ENCODE measurements at regions not wholly inside any gene's neighbourhood (a gene's known extent, or its start where the extent isn't known, plus 50 kb on each side); places are given as distances from the start of the nearest gene placed in this dataset.

DNA sequence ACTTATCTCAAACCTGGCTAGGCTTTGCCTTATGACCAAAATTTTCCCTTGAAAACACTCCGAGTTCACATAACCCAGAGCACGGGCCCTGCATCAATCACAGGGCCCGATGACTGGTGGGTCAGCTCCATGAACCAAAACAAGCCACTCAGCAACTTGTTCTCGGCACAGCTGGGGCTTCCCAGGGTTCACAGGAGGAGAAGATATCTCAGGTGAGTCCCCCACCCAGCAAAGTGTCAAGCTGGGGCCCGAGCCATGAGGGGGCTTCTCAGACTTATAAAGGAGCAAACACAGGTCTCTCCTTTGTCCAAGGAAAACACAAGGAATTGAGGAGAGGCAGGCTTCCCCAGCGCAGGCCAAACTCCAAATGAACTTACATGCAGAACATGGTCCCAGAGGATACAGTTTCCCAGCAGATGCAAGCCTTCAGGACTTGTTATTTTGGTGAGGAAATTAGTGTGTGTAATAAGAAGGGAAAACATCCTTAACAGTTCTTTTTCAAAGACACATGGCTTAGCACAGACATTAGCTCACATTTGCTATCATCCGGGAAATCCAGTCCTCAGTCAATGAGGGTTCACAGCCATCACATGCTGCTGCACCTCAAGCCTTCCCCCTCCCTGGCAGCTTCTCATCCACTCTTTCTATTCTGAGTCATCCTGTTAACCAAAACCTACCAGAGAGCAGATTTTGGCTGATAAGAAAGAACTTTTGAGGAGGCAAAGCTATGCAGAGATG, 98.1 kb upstream of the NFIA start:
- DNase-seq = no peak

DNA sequence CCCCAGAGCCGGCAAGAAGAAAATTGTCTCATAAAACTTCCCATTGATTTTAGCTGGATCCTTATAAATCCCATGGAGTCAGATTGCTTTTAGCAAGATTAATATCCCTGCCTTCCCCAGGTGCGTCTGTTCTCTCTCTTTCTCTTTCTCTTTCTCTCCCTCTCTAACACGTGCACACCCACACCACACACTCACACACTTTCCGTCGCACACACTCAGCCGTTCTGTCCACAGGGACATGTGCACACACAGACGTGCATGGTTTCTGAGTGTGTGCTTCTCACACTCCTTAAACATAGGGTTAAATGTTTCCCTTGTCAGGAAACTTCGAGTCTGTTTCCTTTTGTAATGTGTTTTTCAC, 98.7 kb upstream of the NFIA start:
- no peak for DNase-seq

DNA sequence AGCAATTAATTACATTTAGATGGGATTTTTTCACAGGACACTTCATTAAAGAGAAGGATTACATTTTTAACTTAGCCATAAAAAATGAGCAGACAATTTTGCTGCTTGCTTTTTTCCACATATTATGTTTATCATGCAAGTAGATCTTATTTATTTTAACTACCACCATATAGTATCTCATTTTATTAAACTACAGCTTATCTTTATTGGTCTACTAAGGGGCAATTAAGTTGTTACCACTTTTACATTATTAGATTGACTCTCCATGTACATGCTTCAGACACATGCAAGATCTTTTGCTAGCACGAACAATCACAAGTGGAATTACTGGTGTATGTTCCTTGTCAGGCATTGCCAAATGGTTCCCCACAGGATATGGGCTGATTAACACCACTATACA, 99.8 kb upstream of the NFIA start:
- no peak for DNase-seq

DNA sequence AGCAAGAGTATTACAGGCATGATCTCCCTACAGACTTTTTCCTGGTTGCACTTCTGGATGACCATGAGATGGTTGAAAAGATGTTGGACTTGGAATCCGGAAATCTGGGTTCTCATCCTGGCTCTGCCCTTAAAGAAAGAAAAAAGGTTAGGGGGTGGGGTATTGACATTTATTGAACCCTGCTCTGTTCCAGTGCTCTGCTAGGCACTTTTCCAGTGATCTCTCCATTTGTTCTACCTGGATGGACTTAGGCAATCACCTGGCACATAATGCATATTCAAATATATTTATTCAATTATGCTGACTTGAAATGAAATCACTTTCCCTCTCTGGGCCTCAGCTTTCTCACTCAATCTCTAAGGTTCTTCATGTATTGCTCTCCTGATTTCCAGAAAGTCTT, 101.0 kb upstream of the NFIA start:
- DNase-seq = no peak

DNA sequence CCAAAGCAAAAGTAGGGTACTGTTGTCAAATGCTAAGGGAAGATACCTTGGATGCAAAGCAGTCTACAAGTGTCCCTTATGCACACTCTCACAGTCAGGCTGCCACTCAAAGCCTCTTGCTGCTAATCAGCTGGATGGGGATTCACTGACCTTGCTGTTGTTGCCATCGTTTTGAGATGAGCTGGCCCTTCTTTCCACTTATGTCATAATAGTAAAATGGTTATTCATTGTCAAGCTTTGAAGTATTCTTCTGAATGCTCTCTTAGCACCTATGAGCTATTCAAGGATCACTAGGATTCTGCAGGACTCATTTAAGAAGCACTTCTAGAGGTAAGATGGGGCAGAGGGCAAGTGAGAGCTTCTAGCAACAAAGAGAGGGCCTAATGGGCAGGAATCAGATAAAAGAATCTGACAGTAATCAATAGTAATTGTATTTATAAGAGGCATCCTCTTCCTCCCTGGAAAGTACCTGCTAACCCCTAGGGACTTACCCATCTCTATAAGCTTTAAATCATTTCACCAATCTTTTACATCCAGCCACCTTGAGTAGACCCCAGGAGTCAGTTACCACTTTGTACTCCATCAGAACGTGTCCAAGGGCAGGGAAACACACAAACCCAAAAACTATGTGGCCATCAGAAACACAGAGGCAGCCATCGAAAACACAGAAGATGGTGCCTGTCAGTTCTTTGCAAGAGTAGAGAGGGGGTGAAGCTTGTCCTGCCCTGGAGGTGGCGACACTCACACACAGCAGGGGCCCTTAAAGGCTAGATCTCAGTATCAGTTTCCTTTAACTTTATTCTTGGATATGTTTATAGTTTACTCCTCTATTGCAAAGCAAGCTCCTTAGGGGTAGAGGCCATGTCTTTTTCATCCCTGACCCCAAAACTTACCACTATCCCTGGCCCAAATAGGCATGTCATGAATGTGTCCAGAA, 103.7 kb upstream of the NFIA start:
- peak; percentile 16 for DNase-seq

DNA sequence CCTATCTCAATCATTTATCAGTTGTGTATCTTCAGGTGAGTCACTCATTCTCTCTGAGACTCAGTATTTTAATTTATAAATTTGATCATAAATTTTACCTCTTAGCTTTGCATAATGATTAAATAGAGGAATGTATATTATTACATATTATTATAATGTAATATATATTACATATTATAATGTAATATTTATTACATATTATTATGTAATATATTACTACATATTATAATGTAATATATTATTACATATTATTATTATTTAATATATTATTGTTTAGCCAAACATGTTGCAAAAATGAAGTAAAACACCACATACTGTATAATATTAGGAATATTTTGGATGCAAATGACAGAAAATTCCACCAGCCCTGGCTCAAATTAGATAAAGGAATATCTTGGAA, 104.7 kb upstream of the NFIA start:
- no peak for DNase-seq

DNA sequence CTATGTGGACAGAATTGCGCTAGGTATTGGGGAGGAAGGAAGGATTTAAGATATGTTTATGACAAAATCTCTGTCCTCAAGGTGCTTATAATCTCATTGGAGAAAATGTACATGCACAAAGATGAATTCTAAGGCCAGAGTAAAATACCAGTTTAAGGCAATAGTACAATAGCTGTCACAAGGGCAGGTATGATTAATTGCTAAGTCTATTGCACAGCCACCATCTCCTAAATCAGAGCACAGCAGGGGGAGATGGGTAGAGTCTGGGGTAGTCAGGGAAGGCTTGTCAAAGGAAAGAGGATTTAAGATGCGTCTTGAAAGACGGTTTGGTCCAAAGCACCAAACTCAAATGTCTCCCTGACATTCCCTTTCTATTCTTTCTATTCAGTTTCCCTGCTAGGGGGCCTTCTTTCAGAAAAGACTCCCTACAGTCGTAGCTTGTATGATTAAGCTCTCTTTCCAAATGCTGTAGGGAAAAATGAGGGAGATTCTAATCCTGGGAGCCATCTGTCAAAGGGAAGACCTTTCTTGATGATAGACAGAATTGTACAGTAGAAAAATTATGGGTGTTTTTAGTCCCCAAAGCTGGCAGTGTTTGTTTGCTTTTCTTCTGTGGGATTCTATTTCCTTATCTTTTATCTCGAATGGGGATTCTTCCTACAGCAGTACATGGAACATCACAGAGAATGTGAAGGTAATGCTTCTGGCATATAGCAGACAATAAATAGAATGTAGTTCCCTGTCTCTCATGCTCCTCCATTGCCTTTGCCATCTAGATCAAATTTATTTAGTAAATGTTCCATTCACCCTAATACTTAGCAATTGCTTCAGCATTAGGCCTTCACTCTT, 107.6 kb upstream of the NFIA start:
- DNase-seq = no peak

DNA sequence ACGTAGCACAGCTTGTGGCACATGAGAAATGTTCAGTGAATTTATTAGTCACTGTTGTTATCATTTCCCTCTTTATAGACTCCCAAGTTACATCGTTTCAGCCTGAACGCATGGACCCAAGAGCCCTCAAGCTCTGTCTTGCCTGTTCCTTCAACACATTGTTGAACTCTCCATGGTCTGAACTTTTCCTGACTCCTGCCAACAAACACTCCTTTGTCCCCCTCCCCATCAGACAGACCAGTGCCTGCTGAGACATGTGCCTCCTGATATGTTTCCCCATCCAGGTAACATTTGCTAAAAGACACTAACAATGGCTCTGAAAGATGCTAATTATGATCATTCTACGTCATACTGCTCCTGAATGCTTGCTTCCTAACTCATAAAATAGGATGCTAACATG, 108.7 kb upstream of the NFIA start:
- no peak for DNase-seq

DNA sequence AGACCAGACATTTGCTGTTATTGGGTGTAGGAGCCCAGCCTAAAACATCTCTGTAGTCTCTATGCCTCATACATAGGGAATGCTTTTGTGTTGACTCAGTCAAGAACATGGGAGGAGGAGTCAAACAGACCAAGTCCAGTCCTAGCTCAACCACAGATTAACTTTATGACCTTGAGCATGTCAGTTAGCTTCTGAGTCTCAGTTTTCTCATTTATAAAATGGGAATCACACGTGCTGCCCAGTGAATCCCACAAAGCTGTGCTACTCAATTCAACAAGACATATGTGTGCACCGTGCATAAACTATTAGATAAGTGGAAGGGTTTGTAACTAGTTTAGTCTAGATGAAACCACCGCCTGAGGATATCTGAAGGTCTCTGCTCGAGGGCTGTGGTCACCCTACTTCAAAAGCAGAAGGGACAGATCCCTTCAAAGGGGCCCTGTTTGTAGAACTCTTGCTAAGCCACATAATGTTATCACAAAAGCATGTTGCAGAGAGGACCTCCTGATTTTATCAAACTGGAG, 109.5 kb upstream of the NFIA start:
- no peak for DNase-seq

DNA sequence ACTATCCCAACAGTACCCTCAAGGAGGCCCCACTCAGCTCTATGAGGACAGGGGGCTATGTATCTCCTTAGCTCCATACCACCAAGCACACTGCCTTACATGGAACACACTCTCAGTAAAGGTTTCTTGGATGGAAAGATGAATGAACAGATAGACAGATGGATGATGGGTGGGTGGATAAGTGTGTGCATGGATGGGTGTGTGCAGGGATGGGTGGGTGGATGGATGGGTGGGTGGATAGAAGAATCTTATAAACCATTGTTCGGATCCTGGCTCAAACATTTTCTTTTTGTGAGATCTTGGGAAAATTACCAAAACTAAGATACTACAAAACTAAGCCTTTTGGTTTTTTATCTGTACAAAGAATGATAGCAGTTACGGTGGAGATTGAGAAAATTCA, 111.0 kb upstream of the NFIA start:
- no peak for DNase-seq

DNA sequence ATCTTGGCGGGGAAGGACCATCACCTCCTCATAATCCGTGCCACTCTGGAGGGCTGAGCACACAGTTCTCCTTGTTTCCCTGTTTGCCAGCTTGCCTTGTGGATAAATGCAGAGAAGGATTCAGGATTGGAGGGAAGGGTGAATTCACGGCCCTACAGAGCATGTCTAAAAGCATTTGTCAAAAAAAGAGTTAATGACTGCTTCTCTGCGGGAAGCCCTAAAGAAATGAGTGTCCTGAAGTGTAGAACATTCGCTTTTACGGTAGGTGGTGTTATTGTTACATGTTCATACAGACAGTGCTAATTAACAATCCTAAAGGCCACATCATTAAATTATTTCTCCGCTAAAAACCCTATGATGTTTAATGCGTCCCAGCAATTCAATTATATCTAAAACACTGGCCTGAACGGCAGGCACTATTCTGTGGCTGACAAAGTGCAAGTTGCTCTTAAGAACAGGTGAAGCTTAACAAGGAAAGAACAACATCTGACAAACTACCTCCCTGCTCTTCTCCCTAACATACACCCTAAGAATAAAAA, 112.3 kb upstream of the NFIA start:
- peak; percentile 52 for DNase-seq

DNA sequence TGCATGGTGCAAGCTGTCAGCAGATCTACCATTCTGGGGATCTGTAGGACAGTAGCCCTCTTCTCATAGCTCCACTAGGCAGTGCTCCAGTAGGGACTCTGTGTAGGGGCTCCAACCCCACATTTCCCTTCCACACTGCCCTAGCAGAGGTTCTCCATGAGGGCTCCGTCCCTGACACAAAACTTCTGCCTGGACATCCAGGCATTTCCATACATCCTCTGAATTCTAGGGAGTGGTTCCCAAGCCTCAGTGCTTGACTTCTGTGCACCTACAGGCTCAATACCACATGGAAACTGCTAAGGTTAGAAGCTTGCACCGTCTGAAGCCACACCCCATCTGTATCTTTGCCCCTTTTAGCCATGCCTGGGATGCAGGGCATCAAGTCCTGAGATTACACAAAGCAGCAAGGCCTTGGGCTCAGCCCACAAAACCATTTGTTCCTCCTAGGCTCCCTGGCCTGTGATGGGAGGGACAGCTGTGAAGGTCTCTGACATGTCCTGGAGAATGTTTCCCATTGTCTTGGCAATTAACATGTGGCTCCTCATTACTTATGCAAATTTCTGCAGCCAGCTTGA, 117.0 kb upstream of the NFIA start:
- no peak for DNase-seq

DNA sequence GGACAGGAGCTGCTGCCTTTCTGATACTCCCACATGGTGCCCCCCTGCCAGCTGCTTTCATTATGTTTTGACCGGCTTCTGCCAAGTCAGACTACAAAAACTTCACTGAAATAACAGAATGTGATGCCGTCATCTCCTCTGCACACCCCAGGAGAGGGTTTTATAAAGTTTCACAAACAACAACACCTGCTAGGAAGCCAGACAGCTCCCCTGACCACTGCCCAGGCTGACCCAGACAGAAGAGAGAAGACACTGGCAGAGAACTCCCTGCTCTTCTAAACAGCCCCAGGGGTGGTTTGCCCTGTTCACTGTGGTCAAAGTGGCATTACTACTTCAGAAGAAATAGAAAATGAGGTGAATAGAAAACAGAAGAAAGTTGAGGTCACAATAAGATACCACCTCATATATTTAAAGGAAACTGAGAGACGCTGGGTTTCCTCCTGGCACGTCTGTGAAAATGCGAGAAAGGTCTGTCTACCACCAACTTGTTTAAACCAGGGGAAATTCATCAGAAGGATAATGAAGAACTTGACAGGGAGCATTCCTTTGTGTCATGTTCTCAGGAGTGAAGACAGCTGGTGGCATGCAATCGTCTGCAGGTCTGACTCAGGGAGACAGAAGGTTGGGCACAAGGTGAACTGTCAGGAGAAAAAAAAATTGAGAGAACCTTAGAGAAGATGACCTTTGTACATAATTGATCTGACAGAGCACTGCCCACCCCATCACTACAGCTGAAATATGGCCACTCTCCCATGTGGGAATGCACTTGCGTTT, 119.0 kb upstream of the NFIA start:
- no peak for DNase-seq

DNA sequence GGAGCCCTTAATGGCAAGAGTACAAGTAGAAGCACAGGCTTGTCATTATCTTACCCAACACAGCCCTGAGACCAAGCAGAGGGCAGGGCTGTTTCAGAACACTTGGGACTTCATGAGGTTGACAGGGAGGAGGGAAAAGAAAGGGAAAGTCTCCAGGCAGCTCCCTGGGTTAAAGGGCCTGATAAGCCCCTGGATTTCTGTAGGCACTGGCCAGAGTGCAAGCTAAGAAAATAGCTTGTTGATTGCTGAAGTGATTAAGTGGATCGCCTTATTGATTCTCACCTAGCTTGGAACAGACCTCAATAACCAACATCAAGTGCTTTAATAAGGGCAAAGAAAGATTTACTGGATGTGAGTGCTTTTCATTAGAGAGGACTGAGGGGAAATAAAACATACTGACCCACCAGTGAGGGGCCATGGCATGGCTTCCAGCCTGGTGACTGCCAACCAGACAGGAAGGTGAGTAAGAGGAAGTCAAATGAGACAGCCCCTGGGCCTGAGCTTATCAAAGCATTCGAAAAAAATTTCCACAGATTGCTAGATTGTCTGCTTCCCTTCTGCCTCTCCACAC, 121.4 kb upstream of the NFIA start:
- no peak for DNase-seq

DNA sequence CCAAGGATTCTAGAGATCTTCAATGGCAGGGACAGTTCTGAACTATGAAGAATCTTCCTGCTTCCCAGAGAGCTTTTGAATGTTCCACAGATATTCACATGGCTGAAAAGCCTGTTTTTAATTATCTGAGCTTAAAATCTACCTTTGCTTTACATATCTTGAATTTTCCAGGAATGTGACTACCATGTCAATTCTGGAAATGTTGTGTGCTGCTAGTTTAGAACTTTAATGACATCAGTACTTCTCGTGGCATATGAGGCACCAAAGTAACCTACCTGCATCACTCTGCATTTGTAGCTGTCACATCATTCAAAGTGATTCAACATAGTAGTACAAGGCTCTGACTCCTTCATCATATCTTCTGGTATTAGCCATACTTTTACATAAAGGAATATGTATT, 122.7 kb upstream of the NFIA start:
- DNase-seq = no peak

DNA sequence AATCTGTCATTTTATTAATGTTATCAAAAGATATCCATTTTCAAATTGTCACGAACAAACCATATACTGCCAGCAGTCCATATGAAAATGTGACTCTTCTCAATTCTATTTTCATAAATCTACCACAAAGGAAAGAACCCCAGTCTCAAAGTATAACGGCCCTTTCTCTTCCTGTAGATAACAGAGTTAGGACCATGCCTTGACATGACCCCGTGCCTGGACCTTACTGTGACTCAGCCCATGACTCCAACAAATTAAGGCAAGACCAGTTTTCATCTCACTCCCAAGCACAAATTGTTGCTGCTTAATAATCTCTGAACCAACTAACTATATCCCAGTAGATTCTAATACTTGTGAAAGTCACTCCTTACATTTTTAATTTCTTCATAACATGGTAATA, 124.4 kb upstream of the NFIA start:
- no peak for DNase-seq

DNA sequence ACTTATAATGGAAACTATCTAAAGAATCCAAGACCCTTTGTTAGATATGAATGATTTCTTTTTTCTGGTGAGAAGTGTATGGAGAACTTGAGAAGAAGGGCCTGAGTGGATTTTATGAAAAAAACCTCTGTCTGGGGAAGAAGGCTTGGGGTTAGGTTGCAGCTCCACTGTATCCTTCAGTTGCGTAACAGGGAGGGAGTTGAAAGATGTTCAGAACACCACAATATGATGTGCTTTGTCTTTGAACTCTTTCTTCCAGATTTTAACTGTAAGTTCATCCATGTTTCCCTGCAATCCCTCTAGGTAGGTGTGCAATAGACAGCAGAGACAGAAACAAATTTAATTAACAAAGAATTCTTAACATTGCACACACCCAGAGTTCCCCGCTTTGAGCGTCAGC, 125.8 kb upstream of the NFIA start:
- no peak for DNase-seq

DNA sequence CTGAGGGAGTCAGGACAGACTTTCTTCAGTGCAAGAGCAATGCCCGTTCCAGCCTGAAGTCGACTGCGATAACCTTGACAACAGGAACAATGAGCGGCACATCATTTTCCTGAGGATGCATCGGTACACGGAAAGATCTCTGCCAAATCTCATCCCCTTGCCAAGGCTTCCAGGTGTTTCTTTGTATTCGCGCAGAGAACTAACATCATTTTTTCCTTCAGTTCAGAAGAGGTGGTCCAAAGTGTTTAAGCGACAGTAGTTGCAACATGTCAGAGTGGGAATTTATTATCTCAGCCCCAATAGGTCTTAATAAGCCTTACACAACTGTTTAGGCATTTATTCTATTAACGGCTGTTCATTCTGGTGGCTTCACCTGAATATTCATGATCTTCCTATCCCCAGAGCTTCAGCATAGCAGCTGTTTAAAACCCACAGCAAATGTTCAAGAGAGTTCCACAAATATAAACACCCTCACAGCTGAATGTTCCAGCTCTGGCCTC, 129.7 kb upstream of the NFIA start:
- peak; percentile 96 for DNase-seq

DNA sequence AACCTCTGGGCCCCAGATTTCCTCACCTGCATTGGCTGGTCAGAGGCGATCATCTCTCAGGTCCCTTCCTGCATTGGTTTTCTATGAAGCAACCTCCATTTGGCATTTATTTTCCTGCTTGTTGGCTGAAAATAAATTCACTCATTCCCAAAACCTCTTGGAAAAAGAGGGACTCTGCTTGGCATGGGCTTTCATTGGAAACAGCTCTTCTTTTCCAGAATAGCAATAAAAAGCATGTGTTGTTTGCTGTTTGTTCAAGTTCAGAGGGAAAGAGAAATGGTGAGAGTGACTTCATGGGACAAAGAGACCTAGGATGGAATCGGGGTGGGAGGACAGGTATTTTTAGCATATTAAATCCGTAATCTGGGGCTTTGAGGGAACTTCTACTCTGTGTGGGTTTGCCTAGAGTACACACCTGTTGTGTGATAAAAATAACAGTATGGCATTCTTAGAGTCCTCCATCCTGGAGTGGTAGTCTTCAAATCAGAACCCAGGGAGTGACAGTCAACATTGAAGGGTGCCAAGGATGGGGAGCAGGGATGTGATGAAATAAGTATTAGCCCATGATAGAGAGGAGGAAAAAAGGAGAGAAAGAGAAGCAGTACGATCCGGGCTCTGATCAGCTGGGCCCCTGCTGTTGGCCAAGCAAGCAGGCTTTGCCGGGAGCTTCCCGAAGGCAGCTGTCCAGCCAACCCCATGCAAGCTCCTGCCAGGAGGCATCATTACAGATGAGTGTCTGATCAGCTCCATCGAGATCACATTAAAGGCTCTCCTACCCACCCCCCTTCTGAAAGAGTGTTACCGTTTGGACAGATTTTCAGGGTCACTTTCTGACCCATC, 131.9 kb upstream of the NFIA start:
- no peak for DNase-seq

DNA sequence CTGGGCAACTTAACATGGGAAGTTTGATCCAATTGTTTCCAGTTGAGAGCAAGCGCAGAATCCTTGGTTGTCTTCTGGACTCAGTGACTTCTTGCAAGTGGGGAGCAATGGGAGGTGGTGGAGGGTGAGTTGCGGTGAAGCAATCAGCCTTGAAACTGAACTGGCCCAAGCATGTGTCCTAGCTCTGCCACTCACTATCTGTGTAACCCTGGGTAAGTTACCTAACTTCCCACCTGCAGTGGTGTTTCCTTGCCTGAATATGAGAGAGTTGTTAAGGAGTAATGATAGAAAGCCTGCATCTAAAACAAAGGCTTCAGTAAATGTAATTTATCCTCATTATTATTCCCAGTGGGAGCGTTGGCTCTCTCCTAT, 132.5 kb upstream of the NFIA start:
- no peak for DNase-seq

Data from NCI-H1105 treated with DMSO at 0.1 percent for 48 hours (cell line).